ENCODE measurements at regions not wholly inside any gene's neighbourhood (a gene's known extent, or its start where the extent isn't known, plus 50 kb on each side); places are given as distances from the start of the nearest gene placed in this dataset.

- ATAC-seq (no peak), DNase-seq (no peak)
- Mint-ChIP-seq H3K4me3 (no peak overlapping the region), H3K9me3 (no peaks in the 10 kb centered on the region), H3K4me1 (ENCODE audit: low read depth) (no peaks in the 10 kb centered on the region), H3K36me3 (ENCODE audit: insufficient read depth) (no peaks in the 10 kb centered on the region), H3K27me3 (ENCODE audit: low read depth) (no peaks in the 10 kb centered on the region)
These were observed 239.7 kb upstream of the FAM241A start for GRCh38 chr4:111905511-111905910.

DNA sequence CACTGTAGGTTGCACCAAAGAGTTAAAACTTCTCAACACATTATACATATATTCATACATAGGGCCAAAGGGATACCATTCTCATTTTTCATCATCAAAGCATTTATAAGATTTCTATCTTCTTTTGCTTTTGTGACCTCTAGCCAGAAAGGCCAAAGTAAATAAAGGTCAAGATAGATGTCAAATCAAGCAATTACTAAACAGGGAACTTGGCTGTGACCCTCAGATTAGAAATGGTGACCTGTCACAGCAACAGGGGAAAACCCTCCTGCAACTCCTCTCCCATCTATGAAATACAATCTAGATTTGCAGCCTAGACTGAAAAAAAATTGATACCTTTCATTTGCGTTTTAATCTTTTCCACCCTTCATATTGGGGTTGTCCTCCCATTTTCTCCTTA is 225.6 kb upstream of the FAM241A start:
- Mint-ChIP-seq H3K4me1 (ENCODE audit: low read depth) (no peaks in the 10 kb centered on the region), H3K9me3 (peaks cover 4% of the 10 kb centered on the region), H3K27me3 (ENCODE audit: low read depth) (no peaks in the 10 kb centered on the region), H3K36me3 (ENCODE audit: insufficient read depth) (no peaks in the 10 kb centered on the region), H3K4me3 (no peak overlapping the region)
- DNase-seq (no peak), ATAC-seq (no peak)

GRCh38 chr4:111921714-111922113 is 223.5 kb upstream of the FAM241A start:
- Mint-ChIP-seq H3K4me1 (ENCODE audit: low read depth) (no peaks in the 10 kb centered on the region), H3K4me3 (no peak overlapping the region), H3K9me3 (no peaks in the 10 kb centered on the region), H3K27me3 (ENCODE audit: low read depth) (no peaks in the 10 kb centered on the region), H3K36me3 (ENCODE audit: insufficient read depth) (no peaks in the 10 kb centered on the region)
- no peak for DNase-seq
- no peak for ATAC-seq

GRCh38 chr4:111923786-111924185 is 221.5 kb upstream of the FAM241A start:
- Mint-ChIP-seq H3K4me3 (no peak overlapping the region), H3K9me3 (no peaks in the 10 kb centered on the region), H3K27me3 (ENCODE audit: low read depth) (no peaks in the 10 kb centered on the region), H3K36me3 (ENCODE audit: insufficient read depth) (no peaks in the 10 kb centered on the region), H3K4me1 (ENCODE audit: low read depth) (no peaks in the 10 kb centered on the region)
- ATAC-seq, result no peak
- no peak for DNase-seq

DNA sequence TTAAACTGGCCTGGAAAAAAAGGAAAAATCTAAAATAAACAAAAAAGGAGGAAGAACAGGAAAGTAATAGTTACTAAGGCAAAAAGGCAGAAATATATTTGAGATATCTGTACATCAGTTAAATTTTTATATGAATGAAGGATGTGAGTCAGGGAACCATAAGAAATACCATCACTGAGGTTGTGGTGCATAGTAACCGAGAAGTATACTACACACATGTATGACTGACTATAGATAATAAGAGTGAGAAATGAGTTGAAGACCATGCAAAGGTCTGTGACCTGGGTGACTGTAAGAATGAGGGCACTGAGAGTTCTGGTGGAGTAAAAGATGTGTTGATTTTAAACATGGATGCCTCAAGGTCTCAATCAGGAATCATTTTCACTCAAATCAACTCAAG is 220.6 kb upstream of the FAM241A start:
- H3K4me1 Mint-ChIP-seq (ENCODE audit: low read depth), result no peaks in the 10 kb centered on the region
- H3K27me3 Mint-ChIP-seq (ENCODE audit: low read depth), result no peaks in the 10 kb centered on the region
- H3K9me3 Mint-ChIP-seq, result peaks cover 1% of the 10 kb centered on the region
- H3K4me3 Mint-ChIP-seq, result no peak overlapping the region
- DNase-seq (no peak), ATAC-seq (no peak)
- H3K36me3 Mint-ChIP-seq (ENCODE audit: insufficient read depth), result no peaks in the 10 kb centered on the region

DNA sequence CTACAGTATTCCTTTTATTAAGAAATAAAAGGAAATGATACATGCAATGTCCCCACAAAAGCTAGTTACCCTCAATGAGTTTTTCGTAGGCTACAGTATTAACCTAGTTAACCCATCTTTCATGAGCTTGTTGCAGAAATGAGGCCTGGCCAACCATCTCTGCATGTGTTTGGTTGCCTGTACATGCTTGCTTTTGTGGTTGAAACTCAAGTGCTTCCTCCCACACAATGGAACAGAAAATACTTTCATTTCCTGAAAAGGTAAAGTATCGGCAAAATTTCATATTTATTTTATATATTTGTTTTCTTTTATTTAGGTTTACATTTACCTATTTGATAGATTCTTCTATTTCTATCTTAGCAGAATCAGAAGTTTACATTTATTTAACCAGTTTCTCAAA is 214.6 kb upstream of the FAM241A start:
- DNase-seq (no peak), ATAC-seq (no peak)
- no peaks in the 10 kb centered on the region for H3K36me3 Mint-ChIP-seq (ENCODE audit: insufficient read depth)
- H3K9me3 Mint-ChIP-seq, result peaks cover 4% of the 10 kb centered on the region
- H3K4me3 Mint-ChIP-seq, result no peak overlapping the region
- H3K4me1 Mint-ChIP-seq (ENCODE audit: low read depth), result no peaks in the 10 kb centered on the region
- H3K27me3 Mint-ChIP-seq (ENCODE audit: low read depth), result peaks cover 2% of the 10 kb centered on the region

DNA sequence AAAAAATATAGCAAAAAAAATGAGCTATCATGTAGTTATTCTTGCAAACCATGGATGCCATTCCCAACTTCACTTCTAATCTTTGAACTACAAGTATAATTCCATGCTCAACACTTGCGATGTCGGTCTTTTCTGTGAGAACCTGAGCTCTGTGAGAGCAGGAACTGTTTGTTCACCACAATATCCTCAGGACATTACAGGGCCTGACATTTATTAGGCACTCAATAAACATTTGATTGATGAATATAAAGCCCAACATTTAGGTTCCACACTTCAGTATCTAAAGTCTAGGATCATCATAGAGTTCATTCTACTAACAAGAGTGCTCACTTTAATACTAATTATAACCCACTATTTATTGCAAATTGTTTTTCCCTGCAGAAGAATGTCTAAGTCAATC is 211.6 kb upstream of the FAM241A start:
- H3K36me3 Mint-ChIP-seq (ENCODE audit: insufficient read depth), result no peaks in the 10 kb centered on the region
- no peak overlapping the region for H3K4me3 Mint-ChIP-seq
- peaks cover 2% of the 10 kb centered on the region for H3K27me3 Mint-ChIP-seq (ENCODE audit: low read depth)
- DNase-seq, result no peak
- no peaks in the 10 kb centered on the region for H3K4me1 Mint-ChIP-seq (ENCODE audit: low read depth)
- ATAC-seq, result no peak
- peaks cover 4% of the 10 kb centered on the region for H3K9me3 Mint-ChIP-seq

- Mint-ChIP-seq H3K4me1 (ENCODE audit: low read depth) (no peaks in the 10 kb centered on the region), H3K9me3 (peaks cover 4% of the 10 kb centered on the region), H3K4me3 (no peak overlapping the region), H3K27me3 (ENCODE audit: low read depth) (peaks cover 2% of the 10 kb centered on the region), H3K36me3 (ENCODE audit: insufficient read depth) (no peaks in the 10 kb centered on the region)
- no peak for DNase-seq
- ATAC-seq, result no peak
These were observed 210.9 kb upstream of the FAM241A start for GRCh38 chr4:111934314-111934713.

DNA sequence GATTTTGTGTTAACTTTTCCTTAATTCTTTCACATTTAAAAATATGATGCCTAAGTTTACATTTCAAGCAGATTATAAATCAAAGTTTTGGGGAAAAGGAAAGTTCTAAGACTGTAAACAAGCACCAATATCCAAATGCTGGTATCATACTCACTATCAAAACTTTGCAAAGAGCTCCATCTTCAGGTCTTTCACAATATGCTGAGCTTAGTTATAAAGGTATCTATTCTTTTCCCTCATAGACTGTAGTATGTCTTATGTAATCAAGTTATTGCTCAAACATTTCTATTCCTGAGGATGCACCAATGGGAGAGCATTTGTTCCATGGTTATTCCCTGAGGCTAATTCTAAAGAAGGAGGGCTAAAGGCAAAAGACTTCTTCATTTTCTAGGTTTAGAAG is 207.9 kb upstream of the FAM241A start:
- no peaks in the 10 kb centered on the region for H3K36me3 Mint-ChIP-seq (ENCODE audit: insufficient read depth)
- no peaks in the 10 kb centered on the region for H3K27me3 Mint-ChIP-seq (ENCODE audit: low read depth)
- H3K4me1 Mint-ChIP-seq (ENCODE audit: low read depth), result no peaks in the 10 kb centered on the region
- no peak for DNase-seq
- no peaks in the 10 kb centered on the region for H3K9me3 Mint-ChIP-seq
- no peak for ATAC-seq
- no peak overlapping the region for H3K4me3 Mint-ChIP-seq

DNA sequence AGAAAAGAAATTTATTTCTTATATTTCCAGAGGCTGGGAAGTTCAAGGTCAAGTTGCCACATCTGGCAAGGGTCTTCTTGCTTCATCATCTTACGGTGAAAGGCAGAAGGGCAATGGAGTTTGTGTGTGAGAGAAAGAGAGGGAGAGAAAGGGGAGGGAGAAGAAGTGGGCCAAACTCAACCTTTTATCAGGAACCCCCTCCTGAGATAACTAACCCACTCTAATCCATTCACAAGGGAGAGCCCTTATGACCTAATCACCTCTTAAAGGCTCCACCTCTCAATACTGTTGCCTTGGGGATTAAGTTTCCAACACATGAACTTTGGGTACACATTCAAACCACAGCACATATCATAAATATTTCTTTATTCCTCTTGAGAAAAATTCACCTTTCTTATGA is 203.3 kb upstream of the FAM241A start:
- H3K4me1 Mint-ChIP-seq (ENCODE audit: low read depth), result no peaks in the 10 kb centered on the region
- H3K27me3 Mint-ChIP-seq (ENCODE audit: low read depth), result no peaks in the 10 kb centered on the region
- H3K9me3 Mint-ChIP-seq, result no peaks in the 10 kb centered on the region
- H3K36me3 Mint-ChIP-seq (ENCODE audit: insufficient read depth), result no peaks in the 10 kb centered on the region
- H3K4me3 Mint-ChIP-seq, result no peak overlapping the region
- ATAC-seq, result no peak
- DNase-seq, result no peak

DNA sequence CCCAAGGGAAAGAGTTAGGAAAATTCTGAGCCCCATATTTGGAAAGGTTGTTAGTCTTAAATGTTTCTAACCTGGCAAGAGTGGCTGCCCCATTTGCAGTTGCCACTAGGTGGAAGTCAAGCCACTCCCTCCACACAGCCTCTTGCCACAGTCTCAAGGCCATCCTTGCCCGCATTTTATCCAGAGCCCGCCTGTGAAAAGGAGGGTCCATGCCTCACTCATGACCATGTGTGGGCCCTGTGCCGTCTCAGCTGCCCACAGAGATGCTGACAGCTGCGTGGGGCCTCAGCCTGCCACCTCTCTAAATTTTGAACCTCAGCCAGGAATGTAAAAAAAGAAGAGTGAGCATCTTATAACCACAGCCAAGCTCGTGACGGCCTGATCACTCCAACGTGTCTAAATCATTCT is 201.5 kb upstream of the FAM241A start:
- no peaks in the 10 kb centered on the region for H3K36me3 Mint-ChIP-seq (ENCODE audit: insufficient read depth)

DNA sequence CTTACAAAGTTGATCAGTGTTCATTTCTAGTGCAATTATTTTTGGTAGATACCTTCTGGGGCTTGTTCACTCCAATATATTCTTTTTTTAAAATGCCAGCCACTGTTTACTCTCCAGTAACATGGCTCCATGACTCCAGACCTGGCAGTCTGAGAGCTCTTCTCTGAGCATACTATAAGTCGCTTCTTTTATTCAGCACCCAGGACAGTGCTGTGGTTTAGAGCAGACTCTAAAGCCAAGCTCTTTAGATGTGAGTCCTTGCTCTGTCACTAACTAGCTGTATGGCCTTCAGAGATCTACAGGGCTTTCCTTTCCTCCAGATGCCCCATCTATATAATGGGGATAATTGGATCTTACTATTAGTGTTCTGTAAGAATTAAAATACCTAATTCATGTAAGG is 200.2 kb upstream of the FAM241A start:
- no peaks in the 10 kb centered on the region for H3K27me3 Mint-ChIP-seq (ENCODE audit: low read depth)
- H3K9me3 Mint-ChIP-seq, result peaks cover 3% of the 10 kb centered on the region
- ATAC-seq, result no peak
- H3K36me3 Mint-ChIP-seq (ENCODE audit: insufficient read depth), result no peaks in the 10 kb centered on the region
- H3K4me3 Mint-ChIP-seq, result no peak overlapping the region
- no peak for DNase-seq
- H3K4me1 Mint-ChIP-seq (ENCODE audit: low read depth), result no peaks in the 10 kb centered on the region

More for the DNA sequence above, 201.5 kb upstream of the FAM241A start:
- ATAC-seq (no peak), DNase-seq (no peak)
- Mint-ChIP-seq H3K27me3 (ENCODE audit: low read depth) (no peaks in the 10 kb centered on the region), H3K4me3 (no peak overlapping the region), H3K4me1 (ENCODE audit: low read depth) (no peaks in the 10 kb centered on the region), H3K9me3 (no peaks in the 10 kb centered on the region)

DNA sequence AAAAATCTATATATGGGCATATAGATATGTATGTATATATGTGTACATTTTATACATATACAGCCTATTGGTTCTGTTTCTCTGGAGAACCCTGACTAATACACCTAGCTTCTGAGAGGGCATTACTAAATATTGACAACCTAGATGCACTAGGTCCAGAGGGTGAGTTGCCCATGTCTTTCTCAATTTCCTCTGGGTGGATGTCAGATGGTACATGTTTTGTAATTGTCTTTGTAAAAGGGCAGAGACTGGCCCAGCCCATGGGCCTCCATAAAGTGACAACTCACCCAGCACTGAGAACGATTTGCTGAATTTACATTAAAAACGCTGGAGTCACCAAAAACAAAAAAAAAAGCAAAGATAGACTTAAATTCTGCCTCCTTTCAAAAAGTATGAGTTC is 198.5 kb upstream of the FAM241A start:
- Mint-ChIP-seq H3K27me3 (ENCODE audit: low read depth) (no peaks in the 10 kb centered on the region), H3K4me3 (no peak overlapping the region), H3K4me1 (ENCODE audit: low read depth) (no peaks in the 10 kb centered on the region), H3K36me3 (ENCODE audit: insufficient read depth) (no peaks in the 10 kb centered on the region), H3K9me3 (peaks cover 3% of the 10 kb centered on the region)
- DNase-seq (no peak), ATAC-seq (no peak)

- H3K27me3 Mint-ChIP-seq (ENCODE audit: low read depth), result no peaks in the 10 kb centered on the region
- H3K4me3 Mint-ChIP-seq, result no peak overlapping the region
- H3K4me1 Mint-ChIP-seq (ENCODE audit: low read depth), result no peaks in the 10 kb centered on the region
- no peak for DNase-seq
- H3K9me3 Mint-ChIP-seq, result peaks cover 3% of the 10 kb centered on the region
- H3K36me3 Mint-ChIP-seq (ENCODE audit: insufficient read depth), result no peaks in the 10 kb centered on the region
- ATAC-seq, result no peak
These were observed 192.6 kb upstream of the FAM241A start for GRCh38 chr4:111952688-111953087.

DNA sequence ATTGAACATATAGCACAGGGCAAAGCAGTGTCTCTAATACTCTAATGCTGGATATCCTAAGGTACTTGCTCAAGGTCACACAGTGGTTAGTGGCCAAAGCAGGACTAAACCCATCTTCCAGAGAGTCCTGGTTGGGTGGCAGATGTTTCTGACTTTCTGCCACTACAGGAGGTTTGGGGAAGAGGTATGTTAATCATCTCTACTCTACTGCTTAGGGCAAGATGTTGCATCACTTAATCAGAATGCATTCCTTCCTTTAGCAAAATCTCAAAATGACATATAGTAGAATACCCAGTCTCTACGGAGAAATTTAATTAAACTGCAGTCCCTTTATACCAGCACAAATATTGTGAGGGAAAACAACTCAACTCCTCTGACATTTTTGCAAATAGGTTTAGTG is 190.7 kb upstream of the FAM241A start:
- no peaks in the 10 kb centered on the region for H3K36me3 Mint-ChIP-seq (ENCODE audit: insufficient read depth)
- ATAC-seq (no peak), DNase-seq (no peak)
- no peak overlapping the region for H3K4me3 Mint-ChIP-seq
- no peaks in the 10 kb centered on the region for H3K27me3 Mint-ChIP-seq (ENCODE audit: low read depth)
- no peaks in the 10 kb centered on the region for H3K4me1 Mint-ChIP-seq (ENCODE audit: low read depth)
- H3K9me3 Mint-ChIP-seq, result no peaks in the 10 kb centered on the region

DNA sequence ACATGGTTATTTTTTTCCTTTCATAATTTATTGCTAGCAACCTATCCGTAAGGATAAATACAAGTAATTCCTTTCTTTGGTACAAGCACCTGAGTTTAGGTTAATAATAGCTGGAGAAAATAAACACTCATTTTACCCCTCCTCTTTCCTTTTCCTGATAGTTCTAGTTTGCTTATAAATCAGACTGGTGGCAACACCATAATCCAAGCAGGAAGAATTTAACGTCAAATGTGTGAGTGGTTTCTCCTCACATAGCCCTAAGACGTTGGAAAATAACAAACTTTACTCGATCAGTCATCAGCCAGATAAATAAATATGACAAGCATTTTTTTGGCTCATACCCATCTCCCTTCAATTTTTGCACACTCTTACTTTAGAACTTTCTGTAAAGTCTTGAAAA is 190.3 kb upstream of the FAM241A start:
- no peaks in the 10 kb centered on the region for H3K36me3 Mint-ChIP-seq (ENCODE audit: insufficient read depth)
- H3K4me3 Mint-ChIP-seq, result no peak overlapping the region
- H3K4me1 Mint-ChIP-seq (ENCODE audit: low read depth), result no peaks in the 10 kb centered on the region
- DNase-seq, result no peak
- H3K27me3 Mint-ChIP-seq (ENCODE audit: low read depth), result no peaks in the 10 kb centered on the region
- ATAC-seq, result no peak
- no peaks in the 10 kb centered on the region for H3K9me3 Mint-ChIP-seq
